ENCODE measurements at regions not wholly inside any gene's neighbourhood (a gene's known extent, or its start where the extent isn't known, plus 50 kb on each side); places are given as distances from the start of the nearest gene placed in this dataset.

DNA sequence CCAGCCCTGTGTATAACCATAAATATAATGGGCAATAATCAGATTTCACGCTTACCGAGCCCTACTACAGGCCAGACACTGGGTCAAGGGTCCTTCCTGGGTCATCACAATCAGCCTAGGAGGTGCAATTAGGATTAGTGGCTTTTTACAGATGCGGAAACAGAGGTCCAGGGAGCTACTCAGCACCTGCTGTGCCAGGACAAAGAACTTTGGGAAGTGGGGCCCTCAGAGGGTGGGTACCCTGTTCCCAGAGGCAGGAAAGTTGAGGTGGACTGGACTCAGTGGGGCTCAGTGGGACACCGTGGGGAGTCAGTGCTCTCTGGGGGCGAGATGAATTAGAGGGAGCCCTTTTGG, 77.2 kb downstream of the CEBPB start:
- ATAC-seq (peak; percentile 29; the same call in 2 of the 3 replicates), DNase-seq (ENCODE audit: extremely low read depth in 1 of 4, low spot score in 3 of 4) (no peak), FAIRE-seq (no peak)
- ChIA-PET CTCF (ENCODE audit: low intra/inter-chr PET ratio) (no interaction called here), POLR2A (interaction anchor here (1.2 kb wide), 1 partner anchor 77 kb away, joined by 4 read pairs; the partner anchor contains the start of gene CEBPB)
- Histone ChIP-seq H3K79me2 (ENCODE audit: control insufficient read depth, insufficient read depth, low read length) (no peaks in the 10 kb centered on the region), H3K4me1 (replicated peaks in 1 of 2; ENCODE audit: control insufficient read depth in 2 of 2, insufficient read depth in 2 of 2, low read length in 2 of 2) (peaks cover 0 to 19% of the 10 kb centered on the region in 2 experiments; a peak in 3 of 5 replicates), H3K4me3 (no peak overlapping the region), H3K36me3 (ENCODE audit: control insufficient read depth, insufficient read depth, low read length) (no peaks in the 10 kb centered on the region), H3K9me1 (ENCODE audit: control insufficient read depth, insufficient read depth, low read length) (no peaks in the 10 kb centered on the region), H4K20me1 (replicated peaks; ENCODE audit: control insufficient read depth, insufficient read depth, low read length) (no peaks in the 10 kb centered on the region), H3K27me3 (ENCODE audit: control insufficient read depth in 2 of 2, insufficient read depth in 2 of 2, low read length in 2 of 2) (no peaks in the 10 kb centered on the region), H3K4me2 (ENCODE audit: insufficient read depth, low read length) (no peak overlapping the region), H3K9ac (ENCODE audit: insufficient read depth in 1 of 2, low read depth in 2 of 2, low read length in 2 of 2) (no peak overlapping the region; a peak in 1 of 4 replicates), H2AFZ (ENCODE audit: low read depth, low read length) (no peak overlapping the region), H3K27ac (ENCODE audit: extremely low read depth, low read depth, low read length) (no peak overlapping the region), H3K9me3 (replicated peaks; ENCODE audit: control insufficient read depth, insufficient read depth, low read depth, low read length) (no peaks in the 10 kb centered on the region)
- TF ChIP-seq, protein P1, sequence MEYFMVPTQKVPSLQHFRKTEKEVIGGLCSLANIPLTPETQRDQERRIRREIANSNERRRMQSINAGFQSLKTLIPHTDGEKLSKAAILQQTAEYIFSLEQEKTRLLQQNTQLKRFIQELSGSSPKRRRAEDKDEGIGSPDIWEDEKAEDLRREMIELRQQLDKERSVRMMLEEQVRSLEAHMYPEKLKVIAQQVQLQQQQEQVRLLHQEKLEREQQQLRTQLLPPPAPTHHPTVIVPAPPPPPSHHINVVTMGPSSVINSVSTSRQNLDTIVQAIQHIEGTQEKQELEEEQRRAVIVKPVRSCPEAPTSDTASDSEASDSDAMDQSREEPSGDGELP (CRISPR knock-in tag; IDR thresholded peaks at IDR 0.05; ENCODE audit: borderline replicate concordance), result no peak
- TF ChIP-seq, protein P2, sequence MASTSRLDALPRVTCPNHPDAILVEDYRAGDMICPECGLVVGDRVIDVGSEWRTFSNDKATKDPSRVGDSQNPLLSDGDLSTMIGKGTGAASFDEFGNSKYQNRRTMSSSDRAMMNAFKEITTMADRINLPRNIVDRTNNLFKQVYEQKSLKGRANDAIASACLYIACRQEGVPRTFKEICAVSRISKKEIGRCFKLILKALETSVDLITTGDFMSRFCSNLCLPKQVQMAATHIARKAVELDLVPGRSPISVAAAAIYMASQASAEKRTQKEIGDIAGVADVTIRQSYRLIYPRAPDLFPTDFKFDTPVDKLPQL (IDR thresholded peaks at IDR 0.05; ENCODE audit: extremely low read depth, insufficient read length), result no peak
- TF ChIP-seq ZNF699 (CRISPR knock-in tag; IDR thresholded peaks at IDR 0.05; ENCODE audit: insufficient replicate concordance), result no peak
- TF ChIP-seq OTX1 (CRISPR knock-in tag; IDR thresholded peaks at IDR 0.05), result no peak
- no peak for TF ChIP-seq DPF2 (IDR thresholded peaks at IDR 0.05)
- TF ChIP-seq ARHGAP35 (IDR thresholded peaks at IDR 0.05; ENCODE audit: partially characterized antibody), result no peak
- no peak for TF ChIP-seq KLF13 (tag; IDR thresholded peaks at IDR 0.05; ENCODE audit: borderline replicate concordance, low read depth)
- in situ Hi-C loops (cut with MboI), result no loop called here
- 13% methylated on average over 5 of the region's 5 CpGs for WGBS (ENCODE audit: insufficient coverage, low coverage, missing lambda C conversion rate)
- intact Hi-C loops (cut with micrococcal nuclease), result no loop called here
- no TSS peak for BruUV-seq (replicated peaks)

Data from K562 (cell line).